ENCODE measurements at regions not wholly inside any gene's neighbourhood (a gene's known extent, or its start where the extent isn't known, plus 50 kb on each side); places are given as distances from the start of the nearest gene placed in this dataset.

GRCh38 chr20:22403632-22404361 is 180.6 kb downstream of the FOXA2 start:
- no peak for DNase-seq

- no peak for DNase-seq
These were observed 181.2 kb downstream of the FOXA2 start for GRCh38 chr20:22403022-22403631.

GRCh38 chr20:22402550-22402949 is 181.8 kb downstream of the FOXA2 start:
- DNase-seq, result no peak

GRCh38 chr20:22400440-22400839 is 183.9 kb downstream of the FOXA2 start:
- DNase-seq, result no peak

- DNase-seq, result no peak
These were observed 189.8 kb downstream of the FOXA2 start for GRCh38 chr20:22394583-22394982.

GRCh38 chr20:22390543-22390903 is 193.8 kb downstream of the FOXA2 start:
- no peak for DNase-seq

- no peak for DNase-seq
These were observed 194.4 kb downstream of the FOXA2 start for GRCh38 chr20:22389836-22390542.

- no peak for DNase-seq
These were observed 196.9 kb downstream of the FOXA2 start for GRCh38 chr20:22387452-22387851.

GRCh38 chr20:22386306-22386623 is 198.1 kb downstream of the FOXA2 start:
- DNase-seq, result no peak

GRCh38 chr20:22385602-22386305 is 198.6 kb downstream of the FOXA2 start:
- no peak for DNase-seq

GRCh38 chr20:22384978-22385377 is 199.4 kb downstream of the FOXA2 start:
- DNase-seq, result no peak

GRCh38 chr20:22383156-22383555 is 201.2 kb downstream of the FOXA2 start:
- no peak for DNase-seq

- no peak for DNase-seq
These were observed 201.6 kb downstream of the FOXA2 start for GRCh38 chr20:22382742-22383141.

GRCh38 chr20:22381812-22382416 is 202.5 kb downstream of the FOXA2 start:
- no peak for DNase-seq

- DNase-seq, result no peak
These were observed 204.9 kb downstream of the FOXA2 start for GRCh38 chr20:22379472-22379871.

- no peak for DNase-seq
These were observed 209.4 kb downstream of the FOXA2 start for GRCh38 chr20:22374678-22375590.

GRCh38 chr20:22374066-22374465 is 210.3 kb downstream of the FOXA2 start:
- no peak for DNase-seq

GRCh38 chr20:22373164-22373895 is 211.0 kb downstream of the FOXA2 start:
- DNase-seq, result no peak

- no peak for DNase-seq
These were observed 212.5 kb downstream of the FOXA2 start for GRCh38 chr20:22371843-22372242.

- no peak for DNase-seq
These were observed 214.2 kb downstream of the FOXA2 start for GRCh38 chr20:22370137-22370536.

- DNase-seq, result no peak
These were observed 215.3 kb downstream of the FOXA2 start for GRCh38 chr20:22369100-22369499.
